ENCODE measurements at regions not wholly inside any gene's neighbourhood (a gene's known extent, or its start where the extent isn't known, plus 50 kb on each side); places are given as distances from the start of the nearest gene placed in this dataset.

GRCh38 chr5:12795333-12795663 lies 891.1 kb upstream of the CTNND2 start:
- Histone ChIP-seq H4K20me1 (ENCODE audit: control insufficient read depth, extremely low read depth, insufficient read depth, low read length) (no peaks in the 10 kb centered on the region), H3K9me3 (ENCODE audit: control insufficient read depth, insufficient read depth, low read depth, low read length) (no peaks in the 10 kb centered on the region), H3K27me3 (ENCODE audit: control insufficient read depth, insufficient read depth, low read length) (no peaks in the 10 kb centered on the region), H2AFZ (ENCODE audit: low read length) (no peak overlapping the region), H3K36me3 (ENCODE audit: control insufficient read depth, insufficient read depth, low read length) (no peaks in the 10 kb centered on the region), H3K79me2 (ENCODE audit: control insufficient read depth, insufficient read depth, low read length) (no peaks in the 10 kb centered on the region), H3K9ac (ENCODE audit: insufficient read depth, low read length) (no peak overlapping the region), H3K4me1 (ENCODE audit: control insufficient read depth, extremely low read depth, insufficient read depth, low read length) (no peaks in the 10 kb centered on the region), H3K27ac (ENCODE audit: insufficient read depth, low read length) (no peak overlapping the region), H3K4me2 (ENCODE audit: extremely low read depth, insufficient read depth, low read length) (no peak overlapping the region), H3K4me3 (replicated peaks in 1 of 4; ENCODE audit: control extremely low read depth in 1 of 4, insufficient read depth in 1 of 4, low read depth in 3 of 4, low read length in 4 of 4) (no peak overlapping the region)
- no peak for DNase-seq (ENCODE audit: low read depth in 2 of 2)
- TF ChIP-seq CTCF (conservative IDR thresholded peaks at IDR 0.05 in 1 of 2, IDR thresholded peaks at IDR 0.05 in 1 of 2; ENCODE audit: low read depth in 1 of 2, low read length in 2 of 2) (no peak), EZH2 (IDR thresholded peaks at IDR 0.05; ENCODE audit: low read length, missing control alignments) (no peak)

- H3K79me2 ChIP-seq (ENCODE audit: control insufficient read depth, insufficient read depth, low read length), result no peaks in the 10 kb centered on the region
- H3K9me3 ChIP-seq (ENCODE audit: control insufficient read depth, insufficient read depth, low read depth, low read length), result no peaks in the 10 kb centered on the region
- no peaks in the 10 kb centered on the region for H4K20me1 ChIP-seq (ENCODE audit: control insufficient read depth, extremely low read depth, insufficient read depth, low read length)
- H2AFZ ChIP-seq (ENCODE audit: low read length), result no peak overlapping the region
- H3K36me3 ChIP-seq (ENCODE audit: control insufficient read depth, insufficient read depth, low read length), result no peaks in the 10 kb centered on the region
- H3K9ac ChIP-seq (ENCODE audit: insufficient read depth, low read length), result no peak overlapping the region
- H3K4me1 ChIP-seq (ENCODE audit: control insufficient read depth, extremely low read depth, insufficient read depth, low read length), result no peaks in the 10 kb centered on the region
- no peak overlapping the region for H3K4me2 ChIP-seq (ENCODE audit: extremely low read depth, insufficient read depth, low read length)
- DNase-seq (ENCODE audit: low read depth in 2 of 2), result no peak
- H3K27ac ChIP-seq (ENCODE audit: insufficient read depth, low read length), result no peak overlapping the region
- no peaks in the 10 kb centered on the region for H3K27me3 ChIP-seq (ENCODE audit: control insufficient read depth, insufficient read depth, low read length)
- H3K4me3 ChIP-seq (replicated peaks in 1 of 4; ENCODE audit: control extremely low read depth in 1 of 4, insufficient read depth in 1 of 4, low read depth in 3 of 4, low read length in 4 of 4), result no peak overlapping the region
- TF ChIP-seq CTCF (conservative IDR thresholded peaks at IDR 0.05 in 1 of 2, IDR thresholded peaks at IDR 0.05 in 1 of 2; ENCODE audit: low read depth in 1 of 2, low read length in 2 of 2) (no peak), EZH2 (IDR thresholded peaks at IDR 0.05; ENCODE audit: low read length, missing control alignments) (no peak)
Observed at GRCh38 chr5:12794476-12795332, 890.5 kb upstream of the CTNND2 start.

GRCh38 chr5:12793373-12793772 lies 889.1 kb upstream of the CTNND2 start:
- H3K9me3 ChIP-seq (ENCODE audit: control insufficient read depth, insufficient read depth, low read depth, low read length), result no peaks in the 10 kb centered on the region
- no peak for DNase-seq (ENCODE audit: low read depth in 2 of 2)
- no peaks in the 10 kb centered on the region for H4K20me1 ChIP-seq (ENCODE audit: control insufficient read depth, extremely low read depth, insufficient read depth, low read length)
- H3K4me1 ChIP-seq (ENCODE audit: control insufficient read depth, extremely low read depth, insufficient read depth, low read length), result no peaks in the 10 kb centered on the region
- no peak overlapping the region for H3K4me2 ChIP-seq (ENCODE audit: extremely low read depth, insufficient read depth, low read length)
- H3K9ac ChIP-seq (ENCODE audit: insufficient read depth, low read length), result no peak overlapping the region
- no peaks in the 10 kb centered on the region for H3K79me2 ChIP-seq (ENCODE audit: control insufficient read depth, insufficient read depth, low read length)
- no peaks in the 10 kb centered on the region for H3K27me3 ChIP-seq (ENCODE audit: control insufficient read depth, insufficient read depth, low read length)
- H3K4me3 ChIP-seq (replicated peaks in 1 of 4; ENCODE audit: control extremely low read depth in 1 of 4, insufficient read depth in 1 of 4, low read depth in 3 of 4, low read length in 4 of 4), result no peak overlapping the region
- no peak overlapping the region for H3K27ac ChIP-seq (ENCODE audit: insufficient read depth, low read length)
- H3K36me3 ChIP-seq (ENCODE audit: control insufficient read depth, insufficient read depth, low read length), result no peaks in the 10 kb centered on the region
- H2AFZ ChIP-seq (ENCODE audit: low read length), result no peak overlapping the region
- no peak for TF ChIP-seq CTCF (conservative IDR thresholded peaks at IDR 0.05 in 1 of 2, IDR thresholded peaks at IDR 0.05 in 1 of 2; ENCODE audit: low read depth in 1 of 2, low read length in 2 of 2)
- TF ChIP-seq EZH2 (IDR thresholded peaks at IDR 0.05; ENCODE audit: low read length, missing control alignments), result no peak

Measured in fibroblast of lung (primary cell).